Epithelial cell of proximal tubule (primary cell): ENCODE measurements at regions not wholly inside any gene's neighbourhood (a gene's known extent, or its start where the extent isn't known, plus 50 kb on each side); places are given as distances from the start of the nearest gene placed in this dataset.

Experiments
- DNase-seq: peaks from one replicate; pipeline ENCODE4 v3.0.0-alpha.2; 2011; ENCODE audit warnings: low read depth
- H3K4me3 ChIP-seq: 2 replicates; pipeline ENCODE4 v1.5.1; 2011; ENCODE audit warnings: low read depth, mild to moderate bottlenecking, low read length
- TF ChIP-seq, protein P1 (sequence below): conservative IDR thresholded peaks from 2 replicates; pipeline ENCODE4 v1.5.1; 2012; ENCODE audit warnings: low read depth, mild to moderate bottlenecking, low read length

- DNase-seq, result no peak
- TF ChIP-seq, protein P1, sequence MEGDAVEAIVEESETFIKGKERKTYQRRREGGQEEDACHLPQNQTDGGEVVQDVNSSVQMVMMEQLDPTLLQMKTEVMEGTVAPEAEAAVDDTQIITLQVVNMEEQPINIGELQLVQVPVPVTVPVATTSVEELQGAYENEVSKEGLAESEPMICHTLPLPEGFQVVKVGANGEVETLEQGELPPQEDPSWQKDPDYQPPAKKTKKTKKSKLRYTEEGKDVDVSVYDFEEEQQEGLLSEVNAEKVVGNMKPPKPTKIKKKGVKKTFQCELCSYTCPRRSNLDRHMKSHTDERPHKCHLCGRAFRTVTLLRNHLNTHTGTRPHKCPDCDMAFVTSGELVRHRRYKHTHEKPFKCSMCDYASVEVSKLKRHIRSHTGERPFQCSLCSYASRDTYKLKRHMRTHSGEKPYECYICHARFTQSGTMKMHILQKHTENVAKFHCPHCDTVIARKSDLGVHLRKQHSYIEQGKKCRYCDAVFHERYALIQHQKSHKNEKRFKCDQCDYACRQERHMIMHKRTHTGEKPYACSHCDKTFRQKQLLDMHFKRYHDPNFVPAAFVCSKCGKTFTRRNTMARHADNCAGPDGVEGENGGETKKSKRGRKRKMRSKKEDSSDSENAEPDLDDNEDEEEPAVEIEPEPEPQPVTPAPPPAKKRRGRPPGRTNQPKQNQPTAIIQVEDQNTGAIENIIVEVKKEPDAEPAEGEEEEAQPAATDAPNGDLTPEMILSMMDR, result no peak
- H3K4me3 ChIP-seq, result no peak overlapping the region
Measured at GRCh38 chr1:36585569-36586548, 103.1 kb upstream of the CSF3R start.

DNA sequence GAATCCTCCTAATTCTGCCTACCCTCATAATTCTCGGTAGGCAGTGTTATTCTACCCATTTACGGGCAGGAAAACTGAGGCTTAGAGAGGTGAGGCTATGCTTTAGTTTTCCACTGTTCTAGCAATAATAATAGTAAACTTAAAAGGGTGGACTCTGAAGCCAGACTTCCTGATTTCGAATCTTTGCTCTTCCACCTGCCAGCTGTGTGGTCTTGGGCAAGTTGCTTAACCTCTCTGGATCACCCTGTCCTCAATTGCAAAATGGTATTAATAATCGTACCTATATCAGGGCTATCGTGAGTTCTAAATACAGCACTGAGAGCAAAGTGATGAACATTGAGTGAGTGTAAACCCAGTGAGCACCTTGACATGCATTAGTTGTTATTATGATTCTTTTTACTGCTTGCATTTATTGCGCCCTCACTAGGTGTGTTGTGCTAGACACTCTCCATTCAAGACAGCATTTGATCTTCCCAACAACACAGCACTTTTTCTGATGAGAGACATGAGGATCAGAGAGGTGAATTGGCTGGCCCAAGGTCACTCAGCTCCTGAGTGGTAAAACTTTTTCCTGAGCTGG lies 102.3 kb upstream of the CSF3R start:
- H3K4me3 ChIP-seq, result no peak overlapping the region
- TF ChIP-seq, protein P1, result no peak
- DNase-seq, result no peak

DNA sequence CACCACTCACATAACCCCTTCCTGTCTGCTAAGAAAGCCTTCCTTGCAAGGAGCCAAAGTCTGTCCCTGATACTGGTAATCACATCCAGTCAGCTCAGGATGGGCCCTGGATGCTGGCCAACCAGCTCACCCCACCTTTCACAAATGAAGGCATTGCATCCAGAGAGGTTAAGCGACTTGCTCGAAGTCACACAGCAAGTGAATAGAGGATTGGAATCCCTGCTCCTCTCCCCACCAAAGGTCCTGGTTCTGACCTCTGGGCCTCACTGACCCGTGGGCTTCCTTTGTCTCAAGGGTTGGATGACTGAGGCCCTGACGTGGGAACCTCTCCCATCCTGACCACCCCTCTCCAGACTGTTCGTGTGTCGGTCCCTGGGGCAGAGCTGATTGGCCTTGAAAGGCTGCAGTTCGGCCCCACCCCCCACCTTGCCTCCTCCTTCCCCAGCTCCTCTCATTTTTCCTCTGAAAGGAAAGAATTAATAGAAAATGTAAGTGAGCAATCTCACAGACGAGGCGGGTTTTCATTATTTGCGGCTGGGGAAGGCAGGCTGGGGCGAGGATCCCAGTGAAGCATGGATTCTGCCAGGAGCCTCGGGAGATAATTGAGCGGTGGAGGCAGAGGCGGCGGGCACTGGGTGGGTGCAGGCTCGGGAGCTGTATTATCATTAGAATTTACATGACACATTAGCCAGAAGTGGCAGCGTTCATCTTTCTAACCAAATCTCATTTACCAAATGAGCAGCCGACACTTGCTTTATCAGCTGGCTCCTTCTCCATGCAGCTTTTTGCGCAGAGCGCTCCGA lies 101.5 kb upstream of the CSF3R start:
- TF ChIP-seq, protein P1, result no peak
- H3K4me3 ChIP-seq, result no peak overlapping the region
- DNase-seq, result no peak

GRCh38 chr1:36583080-36583479 lies 100.4 kb upstream of the CSF3R start:
- no peak overlapping the region for H3K4me3 ChIP-seq
- no peak for DNase-seq
- TF ChIP-seq, protein P1, result no peak

GRCh38 chr1:36582066-36582755 lies 99.5 kb upstream of the CSF3R start:
- DNase-seq, result no peak
- no peak overlapping the region for H3K4me3 ChIP-seq
- TF ChIP-seq, protein P1, result no peak

DNA sequence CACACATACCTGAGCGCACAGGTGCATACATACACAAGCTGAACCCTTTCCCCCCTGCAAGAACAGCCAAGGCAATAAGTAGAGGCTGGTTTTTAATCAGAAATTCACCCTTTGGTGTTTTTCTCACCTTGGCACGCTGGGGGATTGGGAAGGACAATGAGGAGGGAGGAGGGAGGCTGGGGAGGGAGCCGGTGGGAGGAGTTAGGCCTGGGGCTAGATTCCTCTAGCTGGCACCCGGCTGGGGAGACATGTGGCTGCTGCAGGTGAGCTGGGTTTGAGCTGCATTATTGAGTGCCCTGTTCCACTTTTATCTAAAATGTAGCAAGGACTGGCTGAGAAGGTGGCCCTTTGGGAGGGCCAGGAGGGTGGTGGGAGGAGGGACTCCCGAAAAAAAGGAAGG lies 97.8 kb upstream of the CSF3R start:
- H3K4me3 ChIP-seq, result no peak overlapping the region
- DNase-seq, result no peak
- TF ChIP-seq, protein P1, result no peak
